ENCODE measurements at regions not wholly inside any gene's neighbourhood (a gene's known extent, or its start where the extent isn't known, plus 50 kb on each side); places are given as distances from the start of the nearest gene placed in this dataset.

DNA sequence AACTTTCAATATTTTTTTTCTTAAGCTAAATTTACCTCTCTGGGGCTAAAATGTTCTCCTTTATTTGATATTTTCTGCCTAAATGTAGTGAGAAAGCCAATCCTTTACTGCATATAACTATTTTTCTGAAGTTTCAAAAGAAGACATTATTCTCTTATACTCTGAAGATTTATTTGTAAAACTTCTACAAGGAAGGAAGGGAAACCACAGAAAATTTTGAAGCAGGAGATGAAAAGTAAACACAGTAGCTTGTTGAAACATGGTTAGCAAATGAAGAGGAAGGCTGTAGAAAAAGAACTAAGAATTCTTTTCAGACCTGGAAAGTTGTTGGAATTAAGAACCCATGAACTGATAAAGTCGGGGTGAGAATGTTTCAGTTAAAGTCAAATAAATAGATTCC lies 330.3 kb downstream of the HGF start:
- H3K4me1 ChIP-seq (ENCODE audit: insufficient read depth, low read length) = no peaks in the 10 kb centered on the region
- no peak for FAIRE-seq
- no peaks in the 10 kb centered on the region for H3K79me2 ChIP-seq (ENCODE audit: insufficient read depth, low read length)
- H4K20me1 ChIP-seq (ENCODE audit: insufficient read depth, low read length) = no peaks in the 10 kb centered on the region
- ChIA-PET POLR2A (no interaction called here), CTCF (ENCODE audit: low intra/inter-chr PET ratio, low total read pairs) (no interaction called here)
- ATAC-seq = no peak
- H3K27me3 ChIP-seq (ENCODE audit: control insufficient read depth in 1 of 2, insufficient read depth in 2 of 2, low read length in 2 of 2) = no peaks in the 10 kb centered on the region
- H3K4me3 ChIP-seq (replicated peaks in 1 of 3; ENCODE audit: insufficient read depth in 1 of 3, low read depth in 2 of 3, low read length in 3 of 3) = no peak overlapping the region
- no peaks in the 10 kb centered on the region for H3K36me3 ChIP-seq (replicated peaks in 1 of 2; ENCODE audit: control insufficient read depth in 1 of 2, insufficient read depth in 2 of 2, low read length in 2 of 2)
- H3K9me3 ChIP-seq (ENCODE audit: low read length) = no peaks in the 10 kb centered on the region
- in situ Hi-C loops (cut with HindIII; ENCODE audit: extremely low pct_ligation_motif_present, low pct_unique_long_range_greater_than_20kb) = no loop called here
- no peak overlapping the region for H2AFZ ChIP-seq (ENCODE audit: low read length)
- DNase-seq (ENCODE audit: low spot score) = no peak
- no peak overlapping the region for H3K27ac ChIP-seq (ENCODE audit: extremely low read length, insufficient read depth, low read length)
- intact Hi-C loops (cut with micrococcal nuclease; ENCODE audit: unreplicated experiment) = no loop called here
- WGBS (ENCODE audit: low lambda C conversion rate) = 2% methylated on average over 1 of the region's 1 CpG
- no peak overlapping the region for H3K4me2 ChIP-seq (ENCODE audit: low read depth, low read length)
- no peak overlapping the region for H3K9ac ChIP-seq (ENCODE audit: insufficient read depth, low read depth, low read length)
- no TSS peak for BruUV-seq (replicated peaks)
- no peak for TF ChIP-seq ZNF329 (CRISPR knock-in tag; IDR thresholded peaks at IDR 0.05; ENCODE audit: low read depth)
- no peak for TF ChIP-seq ATF7 (IDR thresholded peaks at IDR 0.05)
- no peak for TF ChIP-seq ATF7 (CRISPR knock-in tag; IDR thresholded peaks at IDR 0.05)
- no peak for TF ChIP-seq MTF1 (CRISPR knock-in tag; IDR thresholded peaks at IDR 0.05)
- no peak for TF ChIP-seq HINFP (CRISPR knock-in tag; IDR thresholded peaks at IDR 0.05; ENCODE audit: low read depth)
- TF ChIP-seq, protein P1, sequence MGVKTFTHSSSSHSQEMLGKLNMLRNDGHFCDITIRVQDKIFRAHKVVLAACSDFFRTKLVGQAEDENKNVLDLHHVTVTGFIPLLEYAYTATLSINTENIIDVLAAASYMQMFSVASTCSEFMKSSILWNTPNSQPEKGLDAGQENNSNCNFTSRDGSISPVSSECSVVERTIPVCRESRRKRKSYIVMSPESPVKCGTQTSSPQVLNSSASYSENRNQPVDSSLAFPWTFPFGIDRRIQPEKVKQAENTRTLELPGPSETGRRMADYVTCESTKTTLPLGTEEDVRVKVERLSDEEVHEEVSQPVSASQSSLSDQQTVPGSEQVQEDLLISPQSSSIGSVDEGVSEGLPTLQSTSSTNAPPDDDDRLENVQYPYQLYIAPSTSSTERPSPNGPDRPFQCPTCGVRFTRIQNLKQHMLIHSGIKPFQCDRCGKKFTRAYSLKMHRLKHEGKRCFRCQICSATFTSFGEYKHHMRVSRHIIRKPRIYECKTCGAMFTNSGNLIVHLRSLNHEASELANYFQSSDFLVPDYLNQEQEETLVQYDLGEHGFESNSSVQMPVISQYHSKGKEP (CRISPR knock-in tag; IDR thresholded peaks at IDR 0.05) = no peak
- TF ChIP-seq, protein P2, sequence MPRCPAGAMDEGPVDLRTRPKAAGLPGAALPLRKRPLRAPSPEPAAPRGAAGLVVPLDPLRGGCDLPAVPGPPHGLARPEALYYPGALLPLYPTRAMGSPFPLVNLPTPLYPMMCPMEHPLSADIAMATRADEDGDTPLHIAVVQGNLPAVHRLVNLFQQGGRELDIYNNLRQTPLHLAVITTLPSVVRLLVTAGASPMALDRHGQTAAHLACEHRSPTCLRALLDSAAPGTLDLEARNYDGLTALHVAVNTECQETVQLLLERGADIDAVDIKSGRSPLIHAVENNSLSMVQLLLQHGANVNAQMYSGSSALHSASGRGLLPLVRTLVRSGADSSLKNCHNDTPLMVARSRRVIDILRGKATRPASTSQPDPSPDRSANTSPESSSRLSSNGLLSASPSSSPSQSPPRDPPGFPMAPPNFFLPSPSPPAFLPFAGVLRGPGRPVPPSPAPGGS (CRISPR knock-in tag; IDR thresholded peaks at IDR 0.05) = no peak
- TF ChIP-seq ZNF709 (CRISPR knock-in tag; IDR thresholded peaks at IDR 0.05) = no peak
- TF ChIP-seq ZNF724P (CRISPR knock-in tag; IDR thresholded peaks at IDR 0.05; ENCODE audit: borderline replicate concordance) = no peak
- TF ChIP-seq ZHX1 (CRISPR knock-in tag; IDR thresholded peaks at IDR 0.05; ENCODE audit: low read depth) = no peak
- no peak for TF ChIP-seq ZNF883 (CRISPR knock-in tag; IDR thresholded peaks at IDR 0.05; ENCODE audit: not compliant biosample characterization)
- TF ChIP-seq SSRP1 (CRISPR knock-in tag; IDR thresholded peaks at IDR 0.05) = no peak
- no peak for TF ChIP-seq ZFP36L1 (CRISPR knock-in tag; IDR thresholded peaks at IDR 0.05)
- TF ChIP-seq CCDC6 (CRISPR knock-in tag; IDR thresholded peaks at IDR 0.05) = no peak
- no peak for TF ChIP-seq RBAK (CRISPR knock-in tag; IDR thresholded peaks at IDR 0.05)
- no peak for TF ChIP-seq ZNF639 (CRISPR knock-in tag; conservative IDR thresholded peaks at IDR 0.05)
- TF ChIP-seq ZNF335 (CRISPR knock-in tag; IDR thresholded peaks at IDR 0.05) = no peak
- TF ChIP-seq ADNP (CRISPR knock-in tag; IDR thresholded peaks at IDR 0.05) = no peak

All from HepG2 (cell line).